ENCODE measurements at regions not wholly inside any gene's neighbourhood (a gene's known extent, or its start where the extent isn't known, plus 50 kb on each side); places are given as distances from the start of the nearest gene placed in this dataset.
"Not testable (repeated sequence)": the region's sequence is repeated elsewhere in the genome, so short reads cannot be mapped to it uniquely, and the experiment has no call there.

DNA sequence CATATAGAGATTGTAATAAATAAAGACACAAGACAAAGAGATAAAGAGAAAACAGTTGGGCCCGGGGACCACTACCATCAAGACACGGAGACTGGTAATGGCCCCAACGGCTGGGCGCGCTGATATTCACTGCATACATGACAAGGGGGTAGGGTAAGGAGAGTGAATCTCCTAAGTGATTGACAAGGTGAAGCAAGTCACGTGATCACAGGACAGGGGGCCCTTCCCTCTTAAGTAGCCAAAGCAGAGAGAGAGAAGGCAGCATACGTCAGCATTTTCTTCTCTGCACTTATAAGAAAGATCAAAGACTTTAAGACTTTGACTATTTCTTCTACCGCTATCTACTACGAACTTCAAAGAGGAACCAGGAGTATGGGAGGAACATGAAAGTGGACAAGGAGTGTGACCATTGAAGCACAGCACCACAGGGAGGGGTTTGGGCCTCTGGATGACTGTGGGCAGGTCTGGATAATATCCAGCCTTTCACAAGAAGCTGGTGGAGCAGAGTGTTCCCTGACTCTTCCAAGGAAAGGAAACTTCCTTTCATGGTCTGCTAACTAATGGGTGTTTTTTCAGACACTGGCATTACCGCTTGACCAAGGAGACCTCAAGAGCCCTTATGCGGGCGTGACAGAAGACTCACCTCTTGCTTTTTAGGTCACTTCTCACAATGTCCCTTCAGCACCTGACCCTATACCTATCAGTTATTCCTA is 75.6 kb downstream of the MRPL39 start:
- not testable (repeated sequence) for DNase-seq (ENCODE audit: low read depth)

DNA sequence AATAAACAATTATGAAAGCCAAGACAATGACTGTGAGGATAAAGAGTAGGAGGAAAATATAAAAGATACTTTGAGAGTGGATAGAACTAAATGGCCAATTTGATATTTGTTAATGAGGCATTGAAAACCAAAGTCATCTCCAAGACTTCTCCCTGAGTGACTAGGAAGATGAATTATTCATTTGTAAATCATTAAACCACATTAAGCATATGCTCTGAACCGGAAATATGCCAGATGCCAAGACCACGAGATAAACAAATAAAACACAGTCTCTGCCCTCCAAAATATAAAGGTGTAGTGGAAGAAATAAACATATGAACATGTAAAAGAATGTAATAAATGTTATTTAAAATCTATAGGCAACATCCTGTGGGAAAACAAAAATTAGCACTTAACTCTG is 78.8 kb downstream of the MRPL39 start:
- DNase-seq (ENCODE audit: low read depth), result no peak

DNA sequence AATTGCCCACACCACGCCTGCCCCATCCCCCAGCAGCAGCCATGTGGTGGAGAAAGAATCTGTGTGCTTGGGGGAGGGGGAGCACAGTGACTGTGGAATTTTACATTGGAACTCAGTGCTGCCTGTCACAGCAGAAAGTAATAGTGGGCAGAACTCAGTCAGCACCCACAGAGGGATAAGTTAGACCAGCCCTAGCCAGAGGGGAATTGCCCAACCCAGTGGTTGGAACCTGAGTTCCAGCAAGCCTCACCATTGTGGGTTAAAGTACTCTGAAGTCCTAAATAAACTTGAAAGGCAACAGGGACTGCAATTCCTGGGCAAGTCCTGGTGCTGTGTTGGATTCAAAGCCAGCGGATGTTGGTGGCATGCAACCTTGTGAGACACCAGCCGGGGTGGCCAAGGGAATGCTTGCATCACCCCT is 88.8 kb downstream of the MRPL39 start:
- no peak for DNase-seq (ENCODE audit: low read depth)

DNA sequence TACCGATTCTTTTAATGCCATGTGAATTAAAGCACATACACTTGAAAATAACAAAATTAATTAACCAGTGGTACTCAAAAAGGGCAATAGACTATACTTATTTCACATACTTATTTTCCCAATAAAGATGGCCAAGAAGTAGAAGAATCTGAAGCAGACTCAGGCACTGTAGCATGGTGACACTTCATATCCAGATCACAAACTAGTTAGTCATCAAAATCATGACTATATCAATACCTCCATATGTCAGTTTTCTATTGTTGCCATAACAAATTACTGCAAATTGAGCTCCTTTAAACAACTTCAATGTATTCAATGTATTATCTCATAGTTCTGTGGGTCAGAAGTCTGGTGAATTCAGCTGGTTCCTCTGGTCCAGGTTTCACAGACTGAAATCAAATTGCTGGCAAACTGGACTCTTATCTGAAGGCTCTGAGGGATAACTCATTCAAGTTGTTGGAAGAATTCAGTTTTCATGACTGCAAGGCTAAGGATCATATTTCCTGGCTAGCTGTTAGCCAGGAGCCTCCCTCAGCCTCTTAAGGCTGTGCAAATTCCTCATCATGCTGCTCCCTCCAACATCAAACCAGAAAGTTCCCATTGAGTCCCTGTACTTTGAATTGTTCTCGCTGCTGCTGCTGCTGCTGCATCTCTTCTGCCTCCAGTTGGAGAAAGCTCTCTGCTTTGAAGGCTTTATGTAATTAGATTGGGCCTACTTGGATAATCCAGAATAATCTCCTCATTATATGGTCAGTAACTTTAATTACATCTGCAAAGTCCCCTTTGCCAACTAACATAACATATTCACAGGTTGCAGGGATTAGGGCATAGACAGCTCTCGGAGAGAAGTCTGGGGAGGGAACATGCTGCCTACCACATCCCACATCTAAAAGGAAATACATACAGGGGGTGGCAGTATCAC is 91.5 kb downstream of the MRPL39 start:
- peak; percentile 44 for DNase-seq (ENCODE audit: low read depth)

DNA sequence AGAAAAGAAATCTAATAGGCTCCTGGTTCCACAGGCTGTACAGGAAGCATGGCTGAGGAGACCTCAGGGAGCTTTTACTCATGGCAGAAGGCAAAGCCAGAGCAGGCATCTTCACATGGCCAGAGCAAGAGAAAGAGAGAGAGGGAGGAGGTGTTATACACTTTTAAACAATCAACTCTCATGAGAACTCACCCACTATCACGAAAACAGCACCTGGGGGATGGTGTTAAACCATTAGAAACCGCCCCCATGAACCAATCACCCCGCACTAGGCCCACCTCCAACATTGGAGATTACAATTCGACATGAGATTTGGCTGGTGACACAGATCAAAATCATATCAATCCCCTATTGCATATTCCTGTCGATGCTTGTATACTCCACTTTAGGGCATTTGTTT is 93.5 kb downstream of the MRPL39 start:
- no peak for DNase-seq (ENCODE audit: low read depth)

DNA sequence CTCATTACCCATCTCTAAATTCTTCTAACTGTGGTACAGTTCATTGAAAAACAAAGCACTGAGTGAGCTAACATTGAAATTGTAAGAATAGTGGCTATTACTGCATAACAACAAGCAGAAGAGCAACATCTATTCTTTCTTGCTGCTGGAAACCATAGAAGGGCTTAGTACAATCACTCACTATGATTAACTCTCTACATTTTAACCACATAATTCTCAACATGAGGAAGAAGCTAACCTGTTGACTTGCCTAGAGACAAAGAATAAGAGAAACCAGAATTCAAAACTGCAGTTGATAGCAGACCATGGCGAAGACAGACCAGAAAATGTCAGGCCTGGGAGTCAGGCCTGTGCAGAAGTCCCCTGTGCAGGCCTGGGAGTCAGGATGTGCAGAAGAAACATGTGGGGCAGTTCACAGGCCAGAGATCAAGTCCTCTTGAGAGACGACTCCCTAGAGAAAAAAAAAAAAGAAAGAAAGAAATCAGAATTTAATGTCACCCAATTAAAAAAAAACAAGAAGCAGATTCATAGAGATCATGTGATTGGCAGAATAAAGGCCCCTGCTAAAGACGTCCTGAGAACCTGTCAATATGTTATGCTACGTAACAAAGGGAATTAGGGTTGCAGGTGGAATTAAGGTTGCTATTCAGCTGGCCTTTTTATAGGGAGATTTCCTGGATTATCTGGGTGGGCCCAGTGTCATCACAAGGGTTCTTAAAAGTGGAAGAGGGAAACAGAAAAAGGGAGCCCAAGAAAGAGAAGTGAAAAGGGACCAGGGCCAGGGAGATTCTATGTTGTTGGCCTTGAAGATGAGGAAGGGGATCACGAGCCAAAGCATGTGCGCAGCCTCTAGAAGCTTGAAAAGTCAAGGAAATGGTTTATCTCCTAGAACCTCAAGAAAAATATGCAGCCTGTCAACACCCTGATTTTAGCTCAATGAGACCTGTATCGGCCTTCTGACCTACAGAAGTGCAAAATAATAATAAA is 94.9 kb downstream of the MRPL39 start:
- no peak for DNase-seq (ENCODE audit: low read depth)

DNA sequence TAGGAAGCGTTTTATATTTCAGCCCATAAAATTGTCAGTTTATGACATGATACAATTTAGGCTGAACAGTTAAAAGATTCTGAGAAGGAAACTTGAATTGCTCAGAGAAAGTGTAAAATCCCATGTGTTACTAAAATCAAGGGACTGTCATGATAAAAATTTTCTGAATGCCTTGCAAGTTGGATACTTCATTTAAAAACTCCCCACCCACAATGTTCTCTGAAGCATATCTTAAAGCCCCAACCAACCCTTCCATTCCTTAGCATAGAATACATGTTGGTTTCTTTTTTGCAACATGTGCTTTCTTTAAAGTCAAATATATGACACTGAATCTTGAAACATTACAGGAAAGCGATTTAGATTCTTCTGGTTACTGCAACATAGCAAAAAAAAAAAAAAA is 97.4 kb downstream of the MRPL39 start:
- no peak for DNase-seq (ENCODE audit: low read depth)

DNA sequence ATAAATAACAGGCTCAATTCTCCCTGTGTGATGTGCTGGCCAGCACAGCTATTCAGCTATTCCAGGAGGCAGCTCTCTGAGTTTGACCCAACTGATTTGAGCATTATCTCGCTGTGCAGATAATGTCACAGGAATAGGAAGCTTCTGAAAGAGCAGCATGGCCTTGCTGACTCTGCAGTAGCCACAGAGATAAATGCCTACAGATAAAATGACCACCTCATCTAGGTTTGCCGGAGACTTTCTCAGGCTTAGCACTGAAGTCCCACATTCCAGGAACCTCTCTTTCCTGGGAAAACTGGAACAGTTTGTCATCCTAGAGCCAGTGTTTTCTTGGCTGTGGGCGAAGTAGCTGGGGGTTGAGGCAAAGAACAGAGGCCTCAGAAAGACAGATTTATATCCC is 98.9 kb downstream of the MRPL39 start:
- DNase-seq (ENCODE audit: low read depth), result no peak

DNA sequence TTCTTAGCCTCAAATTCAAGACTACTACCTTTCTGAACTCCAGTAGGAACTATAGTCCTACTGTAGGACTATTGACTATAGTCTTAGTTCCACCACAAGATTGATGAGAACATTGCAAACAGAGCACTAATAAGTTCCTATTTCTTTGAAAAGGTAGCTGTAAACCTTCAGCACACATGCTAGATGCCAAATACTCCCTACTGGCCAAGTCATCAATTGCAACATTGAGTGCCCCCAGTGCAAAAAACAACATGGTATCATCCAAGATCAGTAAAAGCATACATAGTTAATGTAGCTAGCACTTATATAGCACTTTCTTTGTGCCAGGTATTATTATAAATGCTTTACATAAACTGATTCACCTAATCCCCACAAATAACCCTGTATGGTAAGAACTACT is 99.8 kb downstream of the MRPL39 start:
- no peak for DNase-seq (ENCODE audit: low read depth)

DNA sequence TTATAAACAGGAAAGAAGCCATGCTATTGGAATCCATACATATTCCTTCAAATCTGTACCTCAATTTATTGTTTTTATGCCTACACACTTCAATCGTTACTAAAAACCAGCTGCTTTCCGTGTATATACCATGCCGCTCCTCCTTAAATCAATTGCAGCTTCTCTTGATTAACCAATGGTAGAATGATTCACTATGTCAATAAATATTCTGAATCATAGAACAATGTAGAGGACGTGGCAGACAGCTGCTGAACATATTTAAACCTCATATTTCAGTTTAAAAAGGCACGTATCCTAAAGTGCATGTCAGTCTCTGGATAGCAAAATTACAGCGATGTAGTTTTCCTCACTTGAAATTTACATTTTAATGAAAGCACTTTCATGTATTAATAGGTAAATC is 100.4 kb downstream of the MRPL39 start:
- DNase-seq (ENCODE audit: low read depth), result peak; percentile 14

DNA sequence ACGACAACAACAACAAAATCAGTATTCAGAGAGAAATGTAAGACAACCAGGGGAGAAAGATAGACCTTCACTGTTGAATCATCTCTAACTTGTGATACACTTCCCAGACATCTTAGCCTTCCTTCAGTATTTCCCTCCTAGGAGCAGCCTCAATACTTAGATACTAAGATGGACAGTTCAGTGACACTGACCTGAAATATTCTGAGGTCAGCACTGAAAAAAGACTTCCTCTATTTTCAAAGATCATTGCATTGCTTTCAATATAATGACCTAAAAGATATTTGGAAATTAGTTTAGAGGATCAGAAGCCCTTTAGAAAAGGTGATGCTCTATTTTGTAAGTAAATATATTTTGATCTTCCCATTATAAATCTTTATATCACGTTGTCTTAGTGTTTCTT is 101.0 kb downstream of the MRPL39 start:
- DNase-seq (ENCODE audit: low read depth), result no peak

DNA sequence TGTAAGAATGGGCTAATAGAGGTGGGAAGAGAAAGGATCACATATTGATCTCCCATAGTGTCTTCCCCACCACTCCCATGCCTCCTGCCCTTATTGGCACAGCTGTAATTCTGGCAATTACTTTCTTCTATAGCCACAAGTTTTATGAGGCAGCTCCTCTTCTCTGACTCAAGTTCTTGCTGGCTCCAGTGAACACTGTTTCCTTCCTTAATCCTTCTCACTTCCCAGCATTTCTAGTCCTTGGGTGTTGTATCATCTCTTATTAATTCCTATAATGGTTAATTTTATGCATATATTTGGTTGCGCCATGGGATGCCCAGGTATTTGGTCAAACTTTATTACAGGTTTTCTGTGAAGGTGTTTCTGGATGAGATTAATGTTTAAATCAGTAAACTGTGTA is 103.3 kb downstream of the MRPL39 start:
- no peak for DNase-seq (ENCODE audit: low read depth)

DNA sequence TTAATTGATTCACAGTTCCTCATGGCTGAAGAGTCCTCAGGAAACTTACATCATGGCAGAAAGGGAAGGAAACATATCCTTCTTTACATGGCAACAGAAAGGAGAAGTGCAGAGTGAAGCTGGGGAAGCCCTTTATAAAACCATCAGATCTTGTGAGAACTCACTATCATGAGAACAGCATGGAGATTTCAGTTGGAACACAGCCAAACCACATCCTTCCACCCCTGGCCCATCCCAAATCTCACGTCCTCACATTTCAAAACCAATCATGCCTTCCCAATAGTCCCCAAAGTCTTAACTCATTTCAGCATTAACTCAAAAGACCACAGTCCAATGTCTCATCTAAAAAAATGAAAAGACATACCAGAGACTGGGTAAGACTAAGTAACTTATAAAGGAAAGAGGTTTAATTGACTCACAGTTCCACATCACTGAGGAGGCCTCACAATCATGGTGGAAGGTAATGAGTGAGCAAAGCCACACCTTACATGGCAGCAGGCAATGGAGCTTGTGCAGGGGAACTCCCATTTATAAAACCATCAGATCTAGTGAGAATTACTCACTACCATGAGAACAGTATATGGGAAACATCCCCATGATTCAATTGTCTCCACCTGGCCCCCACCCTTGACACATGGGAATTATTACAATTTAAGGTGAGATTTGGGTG is 105.2 kb downstream of the MRPL39 start:
- peak; percentile 37 for DNase-seq (ENCODE audit: low read depth)

DNA sequence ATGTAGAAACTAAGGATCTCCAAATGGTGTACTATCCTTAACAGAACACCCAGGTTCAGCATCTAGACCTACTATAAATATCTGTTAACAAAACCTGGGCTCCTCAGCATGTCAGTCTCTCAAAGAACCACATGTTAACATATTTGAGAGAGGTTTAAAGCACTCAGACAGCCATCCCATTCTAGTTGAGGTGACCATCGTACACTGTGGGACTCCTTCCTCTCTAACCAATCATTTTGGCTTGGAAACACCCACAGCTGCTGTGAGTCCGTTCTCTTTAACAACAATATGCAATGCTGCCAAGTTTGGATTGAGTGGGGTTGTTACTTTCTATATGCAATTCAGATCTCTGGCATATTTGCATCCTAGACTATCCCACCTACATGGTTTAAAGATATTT is 105.8 kb downstream of the MRPL39 start:
- DNase-seq (ENCODE audit: low read depth), result no peak

DNA sequence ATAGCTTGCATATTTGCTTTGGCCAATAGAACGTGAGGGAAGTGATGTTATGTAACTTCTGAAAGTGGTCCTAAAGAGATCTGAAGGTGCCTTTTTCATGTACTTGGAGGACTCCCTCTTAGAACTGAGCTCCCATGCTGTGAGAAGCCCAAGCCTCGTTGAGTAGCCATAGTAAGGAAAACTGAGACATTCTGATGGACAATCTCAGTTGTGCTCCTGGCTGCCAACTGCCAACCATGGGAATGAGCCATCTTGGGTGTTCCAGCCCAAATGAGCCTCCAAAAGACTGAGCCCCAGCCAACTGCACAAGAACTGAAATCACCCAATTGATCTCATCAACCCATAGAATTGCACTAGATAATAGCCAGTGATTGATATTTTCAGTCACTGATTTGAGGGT is 106.7 kb downstream of the MRPL39 start:
- DNase-seq (ENCODE audit: low read depth), result no peak

DNA sequence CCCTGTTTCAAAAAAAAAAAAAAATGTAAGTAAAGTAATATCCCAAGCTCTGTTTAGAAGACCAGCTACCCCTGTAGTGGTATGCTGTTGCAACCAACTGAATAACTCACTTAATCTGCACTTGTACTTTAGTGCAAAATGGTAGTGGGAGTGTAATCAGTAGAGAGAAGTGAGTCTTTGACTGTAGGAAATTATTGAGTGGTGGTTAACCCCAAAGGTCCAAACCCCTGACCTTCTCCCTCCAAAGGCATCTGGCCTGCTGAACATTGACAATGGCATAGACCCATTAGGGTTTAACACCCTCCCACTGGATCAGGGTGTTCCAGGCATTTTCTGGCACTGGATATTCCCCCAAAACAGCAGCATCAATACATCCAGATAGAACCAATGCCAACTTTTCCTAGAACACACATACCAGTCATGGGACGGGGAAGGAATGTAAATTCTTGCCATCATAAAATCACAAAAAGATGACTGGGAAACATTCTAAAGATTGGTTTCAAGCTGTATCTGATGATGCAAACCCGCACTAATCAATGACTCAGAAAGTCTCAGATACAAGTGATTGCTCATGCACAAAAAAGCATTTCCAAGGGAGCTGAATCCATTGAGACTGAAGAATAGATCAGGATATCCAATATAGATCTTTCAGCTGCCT is 110.3 kb downstream of the MRPL39 start:
- no peak for DNase-seq (ENCODE audit: low read depth)

DNA sequence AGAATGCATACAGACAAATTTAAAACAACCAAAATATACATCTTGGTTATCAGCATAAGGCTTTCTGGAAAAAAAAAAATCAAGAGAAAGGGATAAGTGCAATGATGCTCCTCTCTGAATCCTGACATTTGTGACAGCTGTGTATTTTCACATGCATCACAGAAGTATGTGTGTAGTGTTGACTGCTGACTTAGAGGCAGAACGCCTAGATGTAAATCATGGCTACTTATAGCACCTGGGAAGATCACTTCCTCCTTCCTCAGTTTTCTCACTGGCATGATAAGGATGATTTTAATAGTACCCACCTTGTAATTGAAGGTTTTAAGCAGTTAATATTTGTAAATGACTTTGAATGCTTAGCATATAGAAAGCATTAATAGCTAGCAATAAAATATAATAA is 112.5 kb downstream of the MRPL39 start:
- no peak for DNase-seq (ENCODE audit: low read depth)

DNA sequence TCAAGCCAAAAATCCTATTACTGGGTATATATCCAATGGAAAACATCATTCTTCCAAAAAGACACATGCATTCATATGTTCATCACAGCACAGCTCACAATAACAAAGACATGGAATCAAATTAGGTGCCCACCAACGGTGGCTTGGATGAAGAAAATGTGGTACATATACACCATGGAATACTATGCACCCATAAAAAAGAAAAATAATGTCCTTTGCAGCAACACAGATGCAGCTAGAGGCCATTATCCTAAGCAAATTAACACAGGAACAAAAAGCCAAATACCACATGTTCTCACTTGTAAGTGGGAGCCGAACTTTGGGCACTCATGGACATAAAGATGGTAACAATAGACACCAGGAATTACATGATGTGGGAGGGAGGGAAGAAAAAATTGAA is 113.6 kb downstream of the MRPL39 start:
- no peak for DNase-seq (ENCODE audit: low read depth)

DNA sequence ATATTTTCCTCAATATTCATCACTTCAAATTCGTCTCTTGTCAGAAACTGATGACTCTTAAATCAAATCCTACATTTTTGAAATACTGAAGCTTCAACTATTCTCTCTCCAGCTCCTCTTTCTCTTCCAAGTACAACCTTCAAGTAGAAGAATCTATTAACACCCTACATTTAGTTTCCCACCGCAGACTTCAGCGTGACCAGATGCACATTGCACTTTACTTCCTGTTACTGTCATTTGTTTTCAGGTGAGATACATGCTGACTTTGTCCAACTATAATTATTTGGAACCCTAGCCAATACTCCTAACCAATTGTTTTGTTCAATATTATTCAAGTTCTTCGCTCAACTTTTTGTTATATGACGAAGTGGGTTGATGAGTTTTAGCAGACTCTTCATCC is 116.0 kb downstream of the MRPL39 start:
- no peak for DNase-seq (ENCODE audit: low read depth)

DNA sequence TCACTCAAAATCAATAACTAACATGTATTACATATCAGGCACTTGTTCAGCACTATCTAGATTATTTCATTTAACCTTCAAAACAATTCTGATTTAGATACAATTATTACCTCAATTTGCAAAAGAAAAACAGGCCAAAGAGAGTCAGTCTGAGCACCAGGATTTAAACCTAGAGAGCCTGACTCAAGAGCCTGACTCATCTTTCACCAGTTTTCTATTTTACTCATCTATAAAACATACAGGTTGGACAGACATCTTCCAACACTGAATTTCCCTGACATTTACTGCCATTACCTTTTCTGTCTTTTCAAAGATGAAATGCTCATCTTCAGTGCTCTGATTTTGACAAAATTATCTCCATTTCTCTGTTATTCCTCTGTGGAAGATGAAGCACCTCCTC is 116.5 kb downstream of the MRPL39 start:
- no peak for DNase-seq (ENCODE audit: low read depth)

DNA sequence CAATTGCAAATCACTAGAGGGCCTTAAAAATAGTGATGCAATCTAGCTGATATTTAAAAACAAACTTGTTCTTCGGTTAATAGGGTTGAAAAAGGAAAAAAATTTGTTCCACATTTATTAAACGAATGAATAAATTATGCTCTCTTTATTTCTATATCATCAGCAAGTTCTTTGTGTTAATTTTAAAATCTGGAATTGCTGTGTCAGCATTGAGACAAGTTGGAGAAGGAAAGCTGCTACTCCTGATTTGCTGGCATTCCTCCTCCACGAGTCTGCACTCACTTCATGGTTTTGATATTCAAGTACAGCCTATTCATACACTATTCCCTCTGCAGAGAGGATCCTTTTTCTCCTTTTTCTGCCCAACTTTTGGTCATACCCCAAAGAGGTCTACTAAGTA is 117.6 kb downstream of the MRPL39 start:
- DNase-seq (ENCODE audit: low read depth), result no peak
